Peyer's patch (tissue), 4 donors: ENCODE measurements at regions not wholly inside any gene's neighbourhood (a gene's known extent, or its start where the extent isn't known, plus 50 kb on each side); places are given as distances from the start of the nearest gene placed in this dataset.

ENCODE experiments used
- DNase-seq, 3 donors: peaks; one replicate each; pipeline ENCODE4 v3.0.0-alpha.2; 2017 to 2019
- H3K27ac ChIP-seq, 4 donors: fragments of 200-600 bp; sonication (generic); one replicate each; pipeline ENCODE4 v1.5.1; 2016 to 2019
- H3K27me3 ChIP-seq, 2 donors: fragments of 200-600 bp; sonication (generic); one replicate each; pipeline ENCODE4 v1.5.1; 2019
- H3K36me3 ChIP-seq, 3 donors: fragments of 200-600 bp; sonication (generic); one replicate each; pipeline ENCODE4 v1.5.1; 2016 to 2019
- H3K4me1 ChIP-seq, 4 donors: fragments of 200-600 bp; sonication (generic); one replicate each; pipeline ENCODE4 v1.5.1; 2016 to 2019
- H3K4me3 ChIP-seq, 4 donors: fragments of 200-600 bp; sonication (generic); 1 replicate in 3 of 4; 2 replicates in 1 of 4; pipeline ENCODE4 v1.5.1; 2016 to 2019; ENCODE audit warnings: mild to moderate bottlenecking in 1 of 4
- H3K9me3 ChIP-seq, 4 donors: fragments of 200-600 bp; sonication (generic); one replicate each; pipeline ENCODE4 v1.5.1; 2016 to 2019; ENCODE audit warnings: mild to moderate bottlenecking in 1 of 4
- POLR2A ChIP-seq, 2 donors: fragments of 450-650 bp; IDR thresholded peaks; one replicate each; pipeline ENCODE4 v1.5.1; 2017; ENCODE audit warnings: antibody characterized with exemption in 2 of 2, mild to moderate bottlenecking in 2 of 2, moderate library complexity in 2 of 2
- TF ChIP-seq, protein P1 (sequence below), 6 experiments: fragments of 450-650 bp in 4 of 6; fragments of 200-600 bp in 2 of 6; sonication (generic) in 1 of 6; IDR thresholded peaks; one replicate each; pipeline ENCODE4 v1.5.1; 2017 to 2019; ENCODE audit warnings: antibody characterized with exemption in 6 of 6, mild to moderate bottlenecking in 3 of 6, moderate library complexity in 1 of 6

DNA sequence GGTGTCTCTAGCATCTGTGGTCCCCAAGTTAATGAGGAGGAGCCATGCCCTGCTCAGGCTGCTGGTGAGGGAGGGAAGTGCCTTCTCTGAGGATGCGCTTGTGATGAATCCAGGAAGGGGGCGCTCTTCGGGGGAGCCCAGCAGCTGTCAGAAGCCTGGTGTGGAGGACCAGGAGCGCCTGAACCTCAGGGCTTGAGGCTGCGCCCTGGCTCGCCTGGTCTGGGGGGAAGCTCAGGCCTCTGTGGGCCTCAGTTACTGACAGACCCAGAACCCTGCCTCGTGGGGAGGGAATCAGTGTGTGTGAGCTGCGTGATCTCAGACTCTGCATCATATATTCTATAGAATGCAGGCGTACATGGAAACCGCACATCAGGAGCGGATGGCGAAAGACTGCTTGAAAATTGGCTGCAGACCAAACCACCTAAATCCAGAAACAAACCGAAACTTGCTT, 126.1 kb downstream of the SEC14L1 start:
- no peak overlapping the region for H3K4me3 ChIP-seq
- H3K9me3 ChIP-seq = no peaks in the 10 kb centered on the region
- no peaks in the 10 kb centered on the region for H3K27me3 ChIP-seq
- TF ChIP-seq, protein P1, sequence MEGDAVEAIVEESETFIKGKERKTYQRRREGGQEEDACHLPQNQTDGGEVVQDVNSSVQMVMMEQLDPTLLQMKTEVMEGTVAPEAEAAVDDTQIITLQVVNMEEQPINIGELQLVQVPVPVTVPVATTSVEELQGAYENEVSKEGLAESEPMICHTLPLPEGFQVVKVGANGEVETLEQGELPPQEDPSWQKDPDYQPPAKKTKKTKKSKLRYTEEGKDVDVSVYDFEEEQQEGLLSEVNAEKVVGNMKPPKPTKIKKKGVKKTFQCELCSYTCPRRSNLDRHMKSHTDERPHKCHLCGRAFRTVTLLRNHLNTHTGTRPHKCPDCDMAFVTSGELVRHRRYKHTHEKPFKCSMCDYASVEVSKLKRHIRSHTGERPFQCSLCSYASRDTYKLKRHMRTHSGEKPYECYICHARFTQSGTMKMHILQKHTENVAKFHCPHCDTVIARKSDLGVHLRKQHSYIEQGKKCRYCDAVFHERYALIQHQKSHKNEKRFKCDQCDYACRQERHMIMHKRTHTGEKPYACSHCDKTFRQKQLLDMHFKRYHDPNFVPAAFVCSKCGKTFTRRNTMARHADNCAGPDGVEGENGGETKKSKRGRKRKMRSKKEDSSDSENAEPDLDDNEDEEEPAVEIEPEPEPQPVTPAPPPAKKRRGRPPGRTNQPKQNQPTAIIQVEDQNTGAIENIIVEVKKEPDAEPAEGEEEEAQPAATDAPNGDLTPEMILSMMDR (IDR thresholded peaks at IDR 0.05) = no peak
- no peak for TF ChIP-seq POLR2A (IDR thresholded peaks at IDR 0.05)
- H3K36me3 ChIP-seq = no peaks in the 10 kb centered on the region
- no peaks in the 10 kb centered on the region for H3K4me1 ChIP-seq
- no peak overlapping the region for H3K27ac ChIP-seq
- DNase-seq = no peak

DNA sequence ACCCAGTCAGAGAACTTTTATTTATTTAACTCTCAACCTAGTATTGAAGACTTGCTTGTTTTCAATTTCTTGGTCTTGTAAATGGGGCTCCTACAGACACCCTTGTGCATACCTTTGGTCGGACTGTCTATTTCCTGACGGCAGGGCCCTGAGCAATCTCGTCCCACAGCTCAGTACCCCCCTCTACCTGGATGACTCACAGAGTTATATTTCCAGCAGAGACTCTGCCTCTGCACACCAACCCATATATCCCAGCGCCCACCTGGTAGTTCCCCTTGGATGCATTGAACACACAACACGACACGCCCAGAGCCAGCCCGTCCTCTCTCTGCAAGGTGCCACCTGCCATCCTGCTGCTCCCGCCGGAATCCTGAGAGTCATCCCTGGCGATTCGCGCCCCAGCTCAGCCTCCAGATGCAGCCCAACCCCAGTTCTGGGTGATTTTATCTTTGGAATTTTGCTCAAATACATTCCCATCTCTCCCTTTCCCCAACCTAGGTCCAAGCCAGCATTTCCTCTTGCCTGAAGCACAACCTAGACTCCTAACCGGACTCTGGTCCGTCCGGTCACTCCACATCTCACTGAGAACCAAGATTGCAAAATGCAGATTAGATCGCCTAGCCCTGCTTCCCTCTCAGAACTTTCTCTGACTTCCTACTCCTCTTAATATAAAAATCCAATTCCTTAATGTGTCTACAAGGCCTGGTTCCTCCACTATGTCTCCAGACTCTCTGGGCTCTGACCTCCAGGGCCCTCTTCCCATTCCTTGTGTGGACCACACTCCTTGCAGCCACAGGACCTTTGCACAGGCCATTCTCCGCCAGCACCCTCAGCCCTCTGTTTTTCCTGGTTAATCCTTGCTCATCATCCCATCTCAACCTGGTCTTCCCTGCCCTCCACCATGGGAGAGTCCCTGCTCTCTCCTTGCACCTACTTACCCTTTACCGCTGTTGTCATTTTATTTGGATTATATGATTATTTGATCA, 129.2 kb downstream of the SEC14L1 start:
- no peaks in the 10 kb centered on the region for H3K9me3 ChIP-seq
- no peak for DNase-seq
- no peaks in the 10 kb centered on the region for H3K27me3 ChIP-seq
- TF ChIP-seq, protein P1 (IDR thresholded peaks at IDR 0.05) = no peak
- no peak for TF ChIP-seq POLR2A (IDR thresholded peaks at IDR 0.05)
- no peak overlapping the region for H3K27ac ChIP-seq
- H3K4me1 ChIP-seq = no peaks in the 10 kb centered on the region
- H3K4me3 ChIP-seq = no peak overlapping the region
- H3K36me3 ChIP-seq = no peaks in the 10 kb centered on the region

DNA sequence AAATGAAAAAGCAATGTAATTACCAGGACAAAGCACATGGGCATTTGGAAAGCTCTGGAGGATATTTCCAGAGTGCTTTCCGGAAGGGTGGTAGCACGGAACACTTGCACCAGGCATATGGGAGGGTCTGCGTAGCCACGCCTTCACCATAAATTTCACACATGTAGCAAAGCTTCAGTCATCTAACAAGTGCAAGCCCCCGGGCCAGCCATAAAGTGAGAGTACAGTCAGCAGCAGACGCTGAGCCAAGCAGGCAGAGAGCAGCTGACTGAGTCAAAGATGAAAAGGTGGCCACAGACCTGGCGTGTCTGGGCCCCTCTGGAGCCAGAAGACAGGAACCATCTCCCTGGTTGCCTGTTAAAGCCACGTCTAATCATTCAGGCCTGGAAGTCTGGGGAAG, 130.6 kb downstream of the SEC14L1 start:
- Histone ChIP-seq H3K36me3 (no peaks in the 10 kb centered on the region), H3K9me3 (no peaks in the 10 kb centered on the region), H3K4me3 (no peak overlapping the region), H3K27ac (no peak overlapping the region), H3K27me3 (no peaks in the 10 kb centered on the region), H3K4me1 (no peaks in the 10 kb centered on the region)
- TF ChIP-seq, protein P1 (IDR thresholded peaks at IDR 0.05) = no peak
- TF ChIP-seq POLR2A (IDR thresholded peaks at IDR 0.05) = no peak
- no peak for DNase-seq

DNA sequence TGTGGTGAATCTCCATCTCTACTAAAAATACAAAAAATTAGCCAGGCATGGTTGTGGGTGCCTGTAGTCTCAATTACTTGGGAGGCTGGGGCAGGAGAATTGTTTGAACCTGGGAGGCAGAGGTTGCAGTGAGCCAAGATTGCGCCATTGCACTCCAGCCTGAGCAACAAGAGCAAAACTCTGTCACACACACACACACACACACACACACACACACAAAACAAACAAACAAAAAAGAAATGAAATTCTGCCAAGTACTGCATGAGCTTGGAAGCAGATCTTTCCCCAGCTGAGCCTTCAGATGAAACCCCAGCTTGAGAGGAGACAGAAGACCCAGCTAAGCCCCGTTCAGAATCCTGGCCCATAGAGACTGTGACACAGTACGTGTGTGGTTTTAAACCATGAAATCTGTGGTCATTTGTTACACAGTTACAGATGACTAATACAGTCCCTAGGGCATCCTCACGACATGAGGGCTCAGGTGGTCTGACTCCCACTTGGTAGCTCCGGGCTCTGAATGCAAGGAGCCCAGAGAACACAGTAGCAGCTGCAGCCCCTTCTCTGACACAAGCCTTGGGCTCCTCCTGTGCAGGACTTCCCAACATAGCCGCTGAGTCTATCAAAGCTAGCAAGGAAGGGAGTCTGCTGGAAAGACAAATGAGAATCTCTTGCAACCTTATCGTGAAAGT, 132.8 kb downstream of the SEC14L1 start:
- no peak overlapping the region for H3K27ac ChIP-seq
- TF ChIP-seq POLR2A (IDR thresholded peaks at IDR 0.05) = no peak
- TF ChIP-seq, protein P1 (IDR thresholded peaks at IDR 0.05) = no peak
- H3K4me3 ChIP-seq = no peak overlapping the region
- H3K9me3 ChIP-seq = no peaks in the 10 kb centered on the region
- no peaks in the 10 kb centered on the region for H3K36me3 ChIP-seq
- H3K4me1 ChIP-seq = no peaks in the 10 kb centered on the region
- no peak for DNase-seq
- H3K27me3 ChIP-seq = no peaks in the 10 kb centered on the region

DNA sequence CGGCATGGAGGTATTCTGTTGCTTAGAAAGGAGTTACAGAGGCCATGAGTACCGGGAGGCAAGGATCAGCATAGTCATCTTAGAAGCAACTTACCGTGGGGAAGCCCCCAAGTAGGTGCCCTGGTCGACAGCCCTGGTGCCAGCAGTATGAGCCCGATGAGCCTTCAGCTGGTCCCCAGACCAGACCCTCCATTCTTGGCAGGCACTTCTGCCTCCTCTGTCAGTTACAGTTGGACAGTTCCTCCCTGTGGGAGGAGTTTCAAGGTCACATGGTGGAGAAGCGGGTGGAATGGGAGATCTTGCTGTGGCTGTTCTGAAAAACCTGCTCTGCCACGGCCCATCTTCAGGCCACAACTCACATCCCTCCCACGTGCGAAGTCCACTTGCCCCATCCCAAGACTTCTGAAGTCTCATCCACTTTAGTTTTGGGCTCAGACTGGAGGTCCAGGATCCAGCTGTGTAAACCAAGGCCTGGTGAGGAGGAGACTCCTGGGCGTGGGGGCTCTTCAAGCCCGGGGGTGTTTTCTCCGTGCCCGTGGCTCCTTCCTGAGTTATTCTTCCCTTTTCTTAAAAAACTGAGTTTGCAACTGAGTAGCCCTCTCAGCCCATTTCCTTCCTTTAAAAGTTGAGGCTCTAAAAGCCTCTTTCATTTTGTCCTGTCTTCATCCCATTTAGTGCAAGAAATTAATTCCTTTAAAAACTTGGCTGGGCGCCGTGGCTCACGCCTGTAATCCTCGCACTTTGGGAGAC, 133.5 kb downstream of the SEC14L1 start:
- H3K27me3 ChIP-seq = no peaks in the 10 kb centered on the region
- TF ChIP-seq, protein P1 (IDR thresholded peaks at IDR 0.05) = no peak
- no peak for TF ChIP-seq POLR2A (IDR thresholded peaks at IDR 0.05)
- no peak overlapping the region for H3K27ac ChIP-seq

More for the DNA sequence above, 133.5 kb downstream of the SEC14L1 start:
- Histone ChIP-seq H3K4me3 (no peak overlapping the region), H3K36me3 (no peaks in the 10 kb centered on the region), H3K9me3 (no peaks in the 10 kb centered on the region), H3K4me1 (no peaks in the 10 kb centered on the region)
- DNase-seq = no peak
